ENCODE measurements at regions not wholly inside any gene's neighbourhood (a gene's known extent, or its start where the extent isn't known, plus 50 kb on each side); places are given as distances from the start of the nearest gene placed in this dataset.

DNA sequence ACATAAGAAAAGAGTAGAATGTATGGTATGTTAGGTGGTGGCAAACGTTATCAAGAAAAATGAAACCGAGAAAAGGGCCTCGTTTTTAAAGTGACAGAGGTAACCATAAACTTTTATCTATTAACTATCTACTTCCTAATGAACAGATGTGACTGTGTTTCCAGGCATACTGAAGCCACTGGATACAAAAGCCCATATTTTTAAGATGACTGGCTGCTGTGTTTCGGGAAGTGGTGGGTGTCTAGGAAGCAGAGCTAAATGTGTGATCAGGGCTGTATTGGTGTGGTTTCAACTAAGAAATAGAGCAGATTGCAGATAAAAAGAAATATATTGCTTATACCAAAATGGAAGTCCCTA lies 71.8 kb downstream of the CHRM3 start:
- Histone ChIP-seq H3K9ac (ENCODE audit: insufficient read length) (no peak overlapping the region), H3K4me3 (no peak overlapping the region), H3K36me3 (ENCODE audit: insufficient read depth, low read length) (no peaks in the 10 kb centered on the region), H3K9me3 (ENCODE audit: low read depth, low read length) (no peaks in the 10 kb centered on the region), H3K27ac (no peak overlapping the region)
- no peak for TF ChIP-seq EZH2 (IDR thresholded peaks at IDR 0.05)
- no peak for DNase-seq (ENCODE audit: low read depth, low spot score)

DNA sequence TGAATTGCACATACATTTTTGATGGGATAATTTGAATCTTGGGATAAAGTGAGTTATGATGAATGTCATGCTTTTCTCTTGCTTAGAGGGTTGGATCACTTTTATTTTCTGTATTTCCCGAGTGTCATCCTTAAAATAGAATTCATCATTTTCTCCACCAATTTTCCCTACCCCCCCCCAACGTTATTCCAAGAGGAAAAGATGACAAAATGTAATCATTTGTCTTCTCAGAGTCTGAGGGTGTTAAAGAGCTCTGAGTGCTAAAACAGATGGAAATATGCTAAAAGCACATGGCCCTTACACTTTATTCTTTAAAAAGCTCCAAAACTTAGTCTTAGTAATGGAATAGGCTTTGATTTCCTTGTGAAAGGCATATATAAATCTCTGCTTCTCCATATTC lies 81.4 kb downstream of the CHRM3 start:
- Histone ChIP-seq H3K27ac (no peak overlapping the region), H3K36me3 (ENCODE audit: insufficient read depth, low read length) (no peaks in the 10 kb centered on the region), H3K9ac (ENCODE audit: insufficient read length) (no peak overlapping the region), H3K4me3 (no peak overlapping the region), H3K9me3 (ENCODE audit: low read depth, low read length) (no peaks in the 10 kb centered on the region)
- DNase-seq (ENCODE audit: low read depth, low spot score): no peak
- TF ChIP-seq EZH2 (IDR thresholded peaks at IDR 0.05): no peak

DNA sequence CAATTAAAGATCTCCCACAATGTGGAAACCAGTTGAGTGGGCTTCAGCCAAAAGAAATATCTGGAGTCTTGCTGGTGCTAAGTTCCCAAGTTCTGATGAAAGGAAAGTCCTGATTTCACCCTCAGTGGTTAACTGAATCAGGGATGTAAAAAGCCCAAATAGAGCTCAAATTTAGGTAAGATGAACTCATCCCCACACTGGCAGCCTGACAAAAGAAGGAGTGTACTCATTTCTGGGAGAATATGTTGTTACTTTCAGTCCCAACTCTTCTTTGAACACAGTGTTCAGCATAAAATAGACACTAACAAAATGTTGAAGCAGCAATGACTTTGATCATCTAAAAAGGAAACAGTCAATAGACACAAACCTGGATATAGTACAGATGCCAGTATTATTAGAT lies 91.7 kb downstream of the CHRM3 start:
- H3K36me3 ChIP-seq (ENCODE audit: insufficient read depth, low read length): no peaks in the 10 kb centered on the region
- no peak for DNase-seq (ENCODE audit: low read depth, low spot score)
- no peaks in the 10 kb centered on the region for H3K9me3 ChIP-seq (ENCODE audit: low read depth, low read length)
- H3K4me3 ChIP-seq: no peak overlapping the region
- H3K27ac ChIP-seq: no peak overlapping the region
- TF ChIP-seq EZH2 (IDR thresholded peaks at IDR 0.05): no peak
- TF ChIP-seq POLR2AphosphoS5 (IDR thresholded peaks at IDR 0.05; ENCODE audit: borderline replicate concordance, low read depth, low read length): no peak
- no peak for TF ChIP-seq FOXP2 (optimal IDR thresholded peaks at IDR 0.05; ENCODE audit: control extremely low read depth, extremely low read length, insufficient read depth)
- no peak overlapping the region for H3K9ac ChIP-seq (ENCODE audit: insufficient read length)

DNA sequence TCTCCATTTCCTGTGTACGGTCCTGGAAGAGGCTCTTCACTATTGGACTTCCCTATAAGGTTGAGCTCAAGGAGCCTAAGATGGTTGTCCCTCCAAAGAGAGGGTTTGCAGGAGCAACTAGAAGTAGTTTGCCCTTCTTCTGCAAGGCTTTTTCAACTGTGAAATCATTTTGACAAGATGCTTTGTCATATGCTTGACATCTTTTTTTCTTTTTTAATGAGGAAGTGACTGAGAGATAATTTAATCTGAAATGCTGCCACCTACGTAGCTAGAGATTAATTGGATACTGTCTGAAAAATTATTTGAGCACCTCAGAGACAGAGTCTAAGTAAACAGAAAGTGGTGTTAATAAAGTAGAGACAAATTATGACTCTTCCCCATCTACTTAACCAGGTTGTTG lies 97.0 kb downstream of the CHRM3 start:
- H3K9ac ChIP-seq (ENCODE audit: insufficient read length): no peak overlapping the region
- no peak for TF ChIP-seq POLR2AphosphoS5 (IDR thresholded peaks at IDR 0.05; ENCODE audit: borderline replicate concordance, low read depth, low read length)
- TF ChIP-seq EZH2 (IDR thresholded peaks at IDR 0.05): no peak
- TF ChIP-seq FOXP2 (optimal IDR thresholded peaks at IDR 0.05; ENCODE audit: control extremely low read depth, extremely low read length, insufficient read depth): no peak
- no peaks in the 10 kb centered on the region for H3K36me3 ChIP-seq (ENCODE audit: insufficient read depth, low read length)
- no peak overlapping the region for H3K27ac ChIP-seq
- H3K9me3 ChIP-seq (ENCODE audit: low read depth, low read length): no peaks in the 10 kb centered on the region
- no peak for DNase-seq (ENCODE audit: low read depth, low spot score)
- H3K4me3 ChIP-seq: no peak overlapping the region

DNA sequence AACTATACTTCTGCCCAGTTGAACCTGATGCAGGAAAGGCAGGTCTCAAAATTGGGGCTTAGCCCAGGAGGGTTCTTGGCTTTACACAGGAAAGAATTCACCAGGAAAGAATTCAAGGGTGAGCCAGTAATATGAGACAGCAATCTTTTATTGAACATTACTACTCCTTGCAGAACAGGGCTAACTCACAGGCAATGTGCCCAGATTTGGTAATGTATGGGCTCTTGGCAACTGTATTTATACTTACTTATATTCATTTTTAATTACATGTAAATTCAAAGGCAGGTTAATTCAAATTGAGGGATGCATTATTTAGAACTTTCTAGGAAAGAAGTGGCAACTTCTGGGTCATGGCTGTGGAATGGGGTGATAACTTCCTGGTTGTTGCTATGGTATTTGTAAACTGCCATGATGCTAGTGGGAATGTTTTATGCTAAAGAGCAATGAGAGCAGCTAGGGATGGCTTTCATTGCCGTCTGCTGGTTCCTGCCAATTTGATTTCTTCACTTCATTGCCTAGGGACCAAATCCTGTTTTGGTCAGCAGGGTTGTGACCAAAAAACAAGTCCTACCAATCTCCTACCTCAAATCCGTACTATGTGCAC lies 107.5 kb downstream of the CHRM3 start:
- H3K4me3 ChIP-seq: no peak overlapping the region
- H3K36me3 ChIP-seq (ENCODE audit: insufficient read depth, low read length): no peaks in the 10 kb centered on the region
- DNase-seq (ENCODE audit: low read depth, low spot score): no peak
- TF ChIP-seq FOXP2 (optimal IDR thresholded peaks at IDR 0.05; ENCODE audit: control extremely low read depth, extremely low read length, insufficient read depth) (no peak), EZH2 (IDR thresholded peaks at IDR 0.05) (no peak), POLR2AphosphoS5 (IDR thresholded peaks at IDR 0.05; ENCODE audit: borderline replicate concordance, low read depth, low read length) (no peak)
- no peaks in the 10 kb centered on the region for H3K9me3 ChIP-seq (ENCODE audit: low read depth, low read length)
- H3K27ac ChIP-seq: no peak overlapping the region
- H3K9ac ChIP-seq (ENCODE audit: insufficient read length): no peak overlapping the region

DNA sequence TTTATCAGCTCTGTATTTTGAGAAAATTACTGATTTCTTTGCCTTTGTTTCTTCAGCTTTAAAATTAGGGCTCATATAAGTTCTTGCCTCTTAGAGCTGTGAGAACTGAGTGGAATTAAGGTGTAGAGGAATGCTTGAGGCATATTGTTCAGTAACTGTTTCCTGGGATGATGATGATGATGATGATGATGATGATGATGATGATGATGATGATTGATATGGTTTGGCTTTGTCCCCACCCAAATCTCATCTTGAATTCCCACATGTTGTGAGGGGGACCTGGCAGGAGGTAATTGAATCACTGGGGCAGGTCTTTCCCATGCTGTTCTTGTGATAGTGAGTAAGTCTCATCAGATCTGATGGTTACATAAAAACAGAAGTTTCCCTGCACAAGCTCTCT lies 118.7 kb downstream of the CHRM3 start:
- Histone ChIP-seq H3K36me3 (ENCODE audit: insufficient read depth, low read length) (no peaks in the 10 kb centered on the region), H3K9me3 (ENCODE audit: low read depth, low read length) (no peaks in the 10 kb centered on the region), H3K4me3 (no peak overlapping the region), H3K27ac (no peak overlapping the region), H3K9ac (ENCODE audit: insufficient read length) (no peak overlapping the region)
- no peak for DNase-seq (ENCODE audit: low read depth, low spot score)
- TF ChIP-seq FOXP2 (optimal IDR thresholded peaks at IDR 0.05; ENCODE audit: control extremely low read depth, extremely low read length, insufficient read depth) (no peak), EZH2 (IDR thresholded peaks at IDR 0.05) (no peak), POLR2AphosphoS5 (IDR thresholded peaks at IDR 0.05; ENCODE audit: borderline replicate concordance, low read depth, low read length) (no peak)

DNA sequence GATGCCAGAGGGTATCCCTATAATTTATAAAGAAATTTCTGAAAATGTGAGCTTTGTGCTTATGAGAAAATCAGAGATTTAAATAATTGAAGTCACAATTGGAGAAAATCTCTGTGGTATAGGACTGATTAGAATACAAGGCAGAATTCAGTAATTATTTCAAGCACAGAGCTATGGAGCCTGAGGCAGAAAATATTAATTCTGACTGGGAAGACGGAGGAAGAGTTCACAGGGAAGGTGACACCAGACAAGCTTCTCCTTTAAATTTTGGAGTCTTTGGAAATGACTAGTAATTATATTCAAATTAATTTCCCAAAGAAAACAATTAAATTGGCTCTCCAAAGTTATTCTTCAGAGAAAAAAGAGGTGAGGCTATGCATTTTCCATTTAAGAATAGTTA lies 121.5 kb downstream of the CHRM3 start:
- Histone ChIP-seq H3K4me3 (no peak overlapping the region), H3K9ac (ENCODE audit: insufficient read length) (no peak overlapping the region), H3K36me3 (ENCODE audit: insufficient read depth, low read length) (no peaks in the 10 kb centered on the region), H3K9me3 (ENCODE audit: low read depth, low read length) (no peaks in the 10 kb centered on the region), H3K27ac (no peak overlapping the region)
- no peak for DNase-seq (ENCODE audit: low read depth, low spot score)
- TF ChIP-seq EZH2 (IDR thresholded peaks at IDR 0.05) (no peak), POLR2AphosphoS5 (IDR thresholded peaks at IDR 0.05; ENCODE audit: borderline replicate concordance, low read depth, low read length) (no peak), FOXP2 (optimal IDR thresholded peaks at IDR 0.05; ENCODE audit: control extremely low read depth, extremely low read length, insufficient read depth) (no peak)

DNA sequence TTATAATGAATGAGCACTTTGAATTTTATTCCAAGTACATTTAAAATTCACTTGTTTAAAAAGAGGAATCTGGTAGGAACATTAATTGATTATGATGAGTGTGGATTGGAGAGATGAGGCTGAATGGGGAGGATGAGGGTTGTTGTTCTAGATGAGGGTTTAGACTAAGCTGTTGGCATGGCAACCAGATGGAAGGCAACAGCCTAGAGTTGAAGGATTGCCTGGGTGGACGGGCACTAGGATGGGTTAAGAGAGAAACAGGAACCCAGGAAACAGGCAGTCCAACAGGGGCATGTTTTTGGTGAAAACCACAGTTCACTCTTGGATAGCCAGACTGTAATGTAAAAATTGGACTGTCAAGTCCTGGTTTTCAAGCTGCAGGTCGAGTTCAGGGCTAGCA lies 125.5 kb downstream of the CHRM3 start:
- Histone ChIP-seq H3K9ac (ENCODE audit: insufficient read length) (no peak overlapping the region), H3K36me3 (ENCODE audit: insufficient read depth, low read length) (no peaks in the 10 kb centered on the region), H3K9me3 (ENCODE audit: low read depth, low read length) (no peaks in the 10 kb centered on the region), H3K27ac (no peak overlapping the region), H3K4me3 (no peak overlapping the region)
- no peak for TF ChIP-seq FOXP2 (optimal IDR thresholded peaks at IDR 0.05; ENCODE audit: control extremely low read depth, extremely low read length, insufficient read depth)
- TF ChIP-seq POLR2AphosphoS5 (IDR thresholded peaks at IDR 0.05; ENCODE audit: borderline replicate concordance, low read depth, low read length): no peak
- no peak for TF ChIP-seq EZH2 (IDR thresholded peaks at IDR 0.05)
- DNase-seq (ENCODE audit: low read depth, low spot score): no peak

DNA sequence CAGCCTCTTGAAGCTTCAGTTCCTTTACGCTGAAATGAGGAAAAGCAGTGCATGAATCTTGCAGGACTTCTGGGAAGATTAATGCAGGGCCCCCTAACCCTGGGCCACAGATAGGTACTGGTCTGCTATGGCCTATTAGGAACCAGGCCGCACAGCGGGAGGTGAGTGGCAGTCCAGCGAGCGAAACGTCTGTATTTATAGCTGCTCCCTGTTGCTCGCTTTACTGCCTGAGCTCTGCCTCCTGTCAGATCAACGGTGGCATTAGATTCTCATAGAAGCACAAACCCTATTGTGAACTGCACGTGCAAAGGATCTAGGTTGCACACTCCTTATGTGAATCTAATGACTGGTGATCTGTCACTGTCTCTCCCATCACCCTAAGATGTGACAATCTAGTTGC lies 130.2 kb downstream of the CHRM3 start:
- Histone ChIP-seq H3K9ac (ENCODE audit: insufficient read length) (no peak overlapping the region), H3K27ac (no peak overlapping the region), H3K36me3 (ENCODE audit: insufficient read depth, low read length) (no peaks in the 10 kb centered on the region), H3K9me3 (ENCODE audit: low read depth, low read length) (no peaks in the 10 kb centered on the region), H3K4me3 (no peak overlapping the region)
- no peak for TF ChIP-seq POLR2AphosphoS5 (IDR thresholded peaks at IDR 0.05; ENCODE audit: borderline replicate concordance, low read depth, low read length)
- no peak for TF ChIP-seq FOXP2 (optimal IDR thresholded peaks at IDR 0.05; ENCODE audit: control extremely low read depth, extremely low read length, insufficient read depth)
- TF ChIP-seq EZH2 (IDR thresholded peaks at IDR 0.05): no peak
- DNase-seq (ENCODE audit: low read depth, low spot score): no peak

All from SK-N-MC (cell line).